ENCODE measurements at regions not wholly inside any gene's neighbourhood (a gene's known extent, or its start where the extent isn't known, plus 50 kb on each side); places are given as distances from the start of the nearest gene placed in this dataset.

DNA sequence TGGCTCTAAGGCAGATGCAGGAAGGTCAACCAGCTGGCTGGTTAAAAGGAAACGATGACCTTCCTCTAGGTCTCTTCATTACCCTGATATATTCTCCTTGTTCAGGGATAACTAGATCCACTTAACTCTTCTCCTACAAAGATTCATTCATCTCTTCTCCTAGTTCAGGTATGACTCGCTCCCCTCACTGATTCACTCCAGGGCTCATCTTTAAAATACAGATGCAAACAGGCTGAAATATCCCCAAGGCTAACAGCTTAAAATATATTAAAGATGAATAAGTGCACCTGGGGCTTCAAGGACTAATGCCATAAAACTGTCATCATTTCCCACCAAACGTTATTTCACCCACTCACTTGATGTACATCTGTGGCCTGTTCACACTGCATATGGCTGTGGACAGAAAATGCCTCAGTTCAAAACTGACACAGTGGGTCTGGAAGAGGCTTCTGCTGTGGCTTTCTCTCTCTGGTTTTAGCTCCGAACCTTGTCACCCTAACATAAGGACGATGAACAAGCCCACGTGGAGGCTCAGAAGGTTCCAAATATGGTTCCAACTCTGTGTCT, 366.9 kb downstream of the DEPDC1B start:
- DNase-seq, result no peak

DNA sequence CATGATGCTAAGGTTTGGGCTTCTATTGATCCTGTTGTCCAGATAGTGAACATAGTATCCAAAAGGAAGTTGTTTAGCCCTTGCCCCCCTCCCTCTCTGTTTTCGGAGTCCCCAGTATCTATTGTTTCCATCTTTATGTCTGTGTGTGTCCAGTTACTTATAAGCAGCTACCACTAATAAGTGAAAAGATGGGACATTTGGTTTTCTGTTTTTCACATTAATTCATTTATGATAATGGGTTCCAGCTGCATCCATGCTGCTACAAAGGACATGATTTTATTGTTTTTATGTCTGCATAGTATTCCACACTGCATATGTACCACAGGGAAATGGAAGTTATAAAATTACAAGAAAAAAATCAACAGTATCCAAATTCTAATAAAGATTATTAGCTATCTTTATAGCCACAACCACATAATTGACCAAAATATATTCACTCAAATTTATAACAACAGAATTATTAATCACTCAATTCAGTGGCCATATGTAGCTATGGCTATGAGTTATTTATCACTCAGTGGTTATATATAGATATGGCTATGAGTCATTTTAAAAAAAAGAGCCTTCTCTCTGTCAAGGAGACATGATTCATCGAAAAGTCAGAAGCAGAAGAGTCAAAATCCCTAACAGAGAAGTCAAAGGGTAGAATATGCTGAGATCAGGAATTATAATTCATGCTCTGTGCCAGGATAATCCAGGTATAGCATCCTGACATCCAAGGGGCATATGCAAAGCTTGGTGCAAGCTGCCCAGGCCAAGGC, 367.5 kb downstream of the DEPDC1B start:
- DNase-seq, result peak in 3 of 4 experiments; percentile 8 to 80 (median 71)

DNA sequence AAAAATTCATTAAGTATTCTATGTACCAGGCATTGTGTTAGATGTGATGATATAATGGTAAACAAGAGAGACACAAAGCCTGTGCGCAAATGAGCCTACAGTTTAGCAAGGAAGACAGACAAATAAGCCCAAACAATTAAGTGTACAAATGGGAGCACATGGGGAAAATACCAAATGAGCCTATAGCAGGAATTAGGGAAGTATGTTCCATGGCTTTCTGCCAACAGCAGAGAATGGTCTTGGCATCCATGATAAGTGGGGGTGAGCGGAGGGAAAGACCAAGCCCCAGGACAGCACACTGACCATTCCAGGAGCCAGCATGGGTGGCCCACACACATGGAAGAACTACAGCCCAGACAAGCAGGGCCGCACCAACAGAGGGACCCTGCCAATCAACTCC, 369.7 kb downstream of the DEPDC1B start:
- peak in 2 of 4 experiments; percentile 13 to 41 for DNase-seq

DNA sequence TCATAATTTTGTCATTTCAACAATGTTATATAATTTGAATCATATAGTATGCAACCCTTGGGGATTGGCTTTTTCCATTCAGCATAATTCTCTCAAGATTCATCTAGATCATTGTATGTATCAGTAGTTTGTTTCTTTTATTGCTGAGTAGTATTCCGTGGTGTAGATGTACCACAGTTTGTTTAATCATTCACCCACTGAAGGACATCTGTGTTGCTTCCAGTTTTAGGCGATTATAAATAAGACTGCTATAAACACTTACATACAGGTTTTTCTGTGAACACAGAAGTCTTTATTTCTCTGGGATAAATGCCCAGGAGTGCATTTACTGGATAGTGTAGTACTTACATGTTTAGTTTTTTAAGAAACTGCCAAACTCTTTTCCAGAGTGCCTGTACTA, 374.1 kb downstream of the DEPDC1B start:
- DNase-seq, result no peak

DNA sequence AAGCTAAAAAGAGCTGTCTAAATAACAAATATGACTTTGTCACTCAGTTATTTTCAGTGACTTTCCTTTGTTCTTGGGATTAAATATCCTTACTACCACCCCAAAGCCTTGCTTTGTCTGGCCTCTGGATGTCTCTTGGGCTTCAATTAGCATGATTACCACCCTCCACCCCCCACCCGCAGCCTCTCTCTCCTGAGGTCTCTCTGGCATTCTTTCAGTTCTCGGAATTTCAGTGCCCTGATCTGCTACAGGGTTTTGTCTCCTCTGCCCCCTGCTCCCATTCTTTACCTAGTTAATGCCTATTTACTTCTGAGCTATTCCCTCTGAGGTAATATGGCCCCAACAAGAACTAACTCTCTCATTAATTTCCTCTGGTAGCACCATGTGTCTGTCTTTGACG, 376.4 kb downstream of the DEPDC1B start:
- DNase-seq, result no peak

DNA sequence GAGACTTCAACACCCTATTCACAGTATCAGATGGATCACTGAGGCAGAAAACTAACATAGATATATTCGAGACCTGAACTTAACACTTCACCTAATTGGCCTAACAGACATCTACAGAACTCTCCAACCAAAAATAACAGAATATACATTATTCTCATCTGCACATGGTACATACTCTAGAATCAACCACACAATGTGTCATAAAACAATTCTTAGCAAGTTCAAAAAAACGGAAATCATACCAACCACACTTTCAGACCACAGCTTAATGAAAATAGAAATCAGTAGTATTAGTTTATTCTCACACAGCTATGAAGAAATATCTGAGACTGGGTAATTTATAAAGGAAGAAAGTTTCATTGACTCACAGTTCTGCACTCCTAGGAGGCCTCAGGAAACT, 387.9 kb downstream of the DEPDC1B start:
- DNase-seq, result no peak

DNA sequence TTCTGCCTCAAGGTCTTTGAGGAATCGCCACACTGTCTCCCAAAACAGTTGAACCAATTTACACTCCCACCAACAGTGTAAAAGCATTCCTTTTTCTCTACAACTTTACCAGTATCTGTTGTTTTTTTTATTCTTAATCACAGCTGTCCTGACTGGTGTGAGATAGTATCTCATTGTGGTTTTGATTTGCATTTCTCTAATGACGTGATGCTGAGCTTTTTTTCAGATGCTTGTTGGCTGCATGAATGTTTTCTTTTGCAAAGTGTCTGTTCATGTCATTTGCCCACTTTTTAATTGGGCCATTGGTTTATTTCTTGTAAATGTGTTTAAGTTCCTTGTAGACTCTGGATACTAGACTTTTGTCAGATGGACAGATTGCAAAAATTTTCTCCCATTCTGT, 400.0 kb downstream of the DEPDC1B start:
- DNase-seq, result no peak

DNA sequence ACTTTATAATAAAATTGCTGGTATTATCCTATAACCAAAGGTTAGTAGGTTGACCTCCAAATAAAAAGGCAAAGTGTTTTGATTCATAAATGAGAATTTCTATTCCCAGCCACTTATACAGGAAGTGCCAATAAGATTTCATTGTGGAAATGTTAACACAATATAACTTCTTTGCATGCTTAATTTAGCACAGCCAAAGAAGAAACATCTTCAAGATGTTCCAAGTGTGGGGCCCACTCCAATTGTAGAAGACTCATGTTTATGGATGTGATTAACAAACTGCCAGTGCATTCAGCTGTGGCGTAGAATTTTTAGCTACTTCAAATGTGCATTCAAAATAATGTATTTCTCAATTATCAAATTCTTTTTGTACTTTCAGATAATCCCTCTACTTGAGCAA, 402.3 kb downstream of the DEPDC1B start:
- no peak for DNase-seq

DNA sequence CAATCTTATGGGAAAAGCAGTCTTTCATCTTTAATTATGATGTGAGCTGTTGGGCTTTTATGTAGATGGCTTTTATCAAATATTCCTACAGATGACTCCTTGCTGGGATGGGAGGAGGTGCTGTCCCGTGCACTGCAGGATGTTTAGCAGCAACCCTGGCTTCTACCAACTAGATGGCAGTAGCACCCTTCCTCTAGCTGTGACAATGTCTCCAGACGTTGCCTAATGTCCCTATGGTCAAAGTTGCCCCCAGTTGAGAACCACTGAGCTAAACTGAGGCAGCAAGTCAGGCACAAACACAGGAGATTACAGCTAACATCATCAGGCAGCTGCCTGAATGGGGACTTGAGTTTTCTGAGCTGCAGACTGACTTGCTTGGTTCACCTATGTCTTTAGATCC, 401.9 kb upstream of the PDE4D start:
- DNase-seq, result peak; percentile 20 to 54 (median 46)

DNA sequence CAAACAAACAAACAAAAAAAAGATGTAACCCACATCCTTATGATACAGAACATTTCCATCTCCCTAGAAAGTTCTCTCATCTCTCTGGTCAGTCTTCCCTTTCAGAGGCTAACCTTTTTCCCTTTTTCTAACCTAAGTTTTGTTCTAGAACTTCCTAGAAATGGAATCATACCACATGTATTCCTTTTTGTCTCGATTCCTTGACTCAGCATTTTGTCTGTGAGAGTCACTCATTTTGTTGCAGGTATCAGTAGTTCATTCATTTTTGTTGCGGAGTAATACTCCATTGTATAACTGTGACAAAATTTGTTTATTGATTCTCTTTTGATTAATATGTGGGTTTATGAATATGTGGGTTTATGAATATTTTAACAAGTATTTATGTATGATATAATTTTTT, 400.0 kb upstream of the PDE4D start:
- no peak for DNase-seq

DNA sequence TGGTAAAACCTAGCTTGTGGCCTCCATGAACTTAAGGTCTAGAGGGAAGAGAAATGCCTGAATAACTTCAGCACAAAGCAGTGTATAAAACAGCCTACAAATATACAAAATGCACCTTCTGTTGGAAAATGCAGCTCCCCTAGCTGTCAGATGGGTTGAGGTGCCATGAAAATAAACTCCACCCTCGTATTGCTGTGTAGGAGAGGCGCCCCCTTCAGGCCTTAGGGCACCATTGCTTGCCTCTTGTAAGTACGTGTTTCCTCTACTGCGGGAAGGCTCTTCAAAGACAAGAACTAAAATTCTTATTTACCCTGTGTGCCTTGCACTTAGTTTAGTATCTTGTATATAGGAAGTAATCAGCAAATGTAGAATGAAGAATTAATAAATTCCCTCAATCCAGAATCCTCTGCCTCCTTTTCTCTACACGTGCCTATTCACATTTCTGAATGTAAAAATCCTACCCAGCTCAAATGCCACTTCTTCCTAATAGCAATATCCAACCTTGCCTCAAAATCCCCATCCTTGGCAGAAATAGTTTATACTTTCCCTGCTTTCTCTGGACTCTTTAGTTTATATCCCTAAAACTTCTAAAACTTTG, 393.7 kb upstream of the PDE4D start:
- DNase-seq, result peak; percentile 77 to 89 (median 82)

DNA sequence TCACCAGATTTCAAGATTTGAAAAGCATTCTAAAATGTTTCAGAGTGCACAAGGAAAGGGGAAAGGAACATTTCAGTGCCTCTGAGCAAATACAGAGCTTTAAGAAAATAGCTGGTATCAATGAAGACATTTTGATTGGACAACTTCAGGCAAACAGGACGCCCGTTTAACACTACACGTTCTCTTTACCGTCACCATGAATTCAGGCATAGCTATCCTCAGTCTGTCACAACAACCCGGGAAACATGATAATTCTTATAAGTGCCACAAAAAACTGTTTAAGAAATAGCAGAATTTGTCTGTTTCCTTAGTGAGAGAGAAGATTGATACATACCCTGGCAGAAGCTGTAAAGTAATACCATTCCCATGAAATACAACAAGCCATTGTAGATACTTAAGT, 392.4 kb upstream of the PDE4D start:
- DNase-seq, result no peak

DNA sequence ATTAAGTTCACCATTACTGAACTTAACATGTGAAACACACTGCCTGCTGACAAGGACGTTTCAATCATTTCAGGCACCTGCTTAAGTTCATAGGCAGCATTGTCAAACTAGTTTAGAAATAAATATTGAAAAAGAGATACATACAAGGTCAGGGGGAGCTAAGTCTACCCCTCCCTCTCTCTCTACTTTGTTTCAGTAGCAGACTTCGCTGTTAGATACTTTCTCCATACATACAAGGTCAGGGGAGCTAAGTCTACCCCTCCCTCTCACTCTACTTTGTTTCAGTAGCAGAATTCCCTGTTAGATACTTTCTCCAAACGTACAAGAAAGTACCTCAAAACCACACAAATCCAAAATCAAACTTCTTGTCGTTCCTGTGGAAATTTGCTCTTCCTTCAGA, 387.4 kb upstream of the PDE4D start:
- DNase-seq, result no peak

DNA sequence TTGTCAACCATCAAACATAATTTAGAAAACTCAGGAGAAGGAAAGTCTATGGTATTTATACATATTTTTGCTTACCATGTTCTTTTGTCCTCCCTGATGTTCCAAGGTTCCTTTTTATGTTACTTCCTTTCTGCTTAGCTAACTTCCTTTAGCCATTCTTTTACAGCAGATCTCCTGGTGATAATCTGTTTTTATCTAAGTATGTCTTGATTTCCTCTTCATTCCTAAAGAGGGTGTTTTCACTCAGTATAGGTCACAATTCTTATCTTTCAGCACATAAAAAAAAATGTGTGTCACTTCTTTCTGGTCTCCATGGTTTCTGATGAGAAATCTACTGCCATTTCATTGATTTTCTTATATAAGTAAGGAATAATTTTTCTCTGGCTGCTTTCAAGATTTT, 384.4 kb upstream of the PDE4D start:
- DNase-seq, result peak in 2 of 4 experiments; percentile 22 to 45

DNA sequence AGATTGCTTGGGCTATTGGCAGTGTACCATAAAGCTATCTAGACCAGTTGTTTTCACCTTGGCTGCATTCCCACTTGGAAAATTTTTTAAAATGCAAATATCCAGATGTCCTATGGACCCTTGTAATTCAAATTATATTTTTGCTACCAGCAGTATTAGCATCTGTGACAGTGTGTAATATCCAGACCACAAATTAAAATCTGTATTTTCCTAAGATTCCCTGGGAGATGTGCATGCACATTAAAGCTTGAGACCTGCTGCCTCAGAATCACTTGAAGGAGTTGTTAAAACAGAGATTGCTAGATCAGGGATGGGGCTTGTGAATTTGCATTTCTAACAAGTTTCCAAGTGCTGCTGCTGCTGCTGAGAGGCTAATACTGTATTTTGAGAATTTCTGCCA, 381.2 kb upstream of the PDE4D start:
- DNase-seq, result no peak

DNA sequence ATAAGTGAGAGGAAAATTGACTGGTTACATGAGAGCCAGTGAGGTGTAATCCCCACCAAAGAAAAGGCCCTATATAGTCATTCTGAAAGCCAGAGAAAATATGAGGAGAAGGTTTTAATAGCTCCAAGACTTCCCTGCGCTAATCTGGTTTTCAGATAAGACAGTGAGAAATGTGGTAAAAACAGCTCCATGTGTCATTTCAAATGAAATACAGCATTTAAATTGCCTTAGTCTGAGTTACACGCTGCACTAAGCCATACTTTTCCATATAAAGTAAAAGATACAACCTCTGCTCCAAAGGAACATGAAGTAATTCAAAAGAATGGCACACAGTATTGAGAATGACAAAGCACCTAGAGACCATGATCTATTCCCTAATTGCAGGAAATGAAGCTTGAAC, 378.0 kb upstream of the PDE4D start:
- no peak for DNase-seq

DNA sequence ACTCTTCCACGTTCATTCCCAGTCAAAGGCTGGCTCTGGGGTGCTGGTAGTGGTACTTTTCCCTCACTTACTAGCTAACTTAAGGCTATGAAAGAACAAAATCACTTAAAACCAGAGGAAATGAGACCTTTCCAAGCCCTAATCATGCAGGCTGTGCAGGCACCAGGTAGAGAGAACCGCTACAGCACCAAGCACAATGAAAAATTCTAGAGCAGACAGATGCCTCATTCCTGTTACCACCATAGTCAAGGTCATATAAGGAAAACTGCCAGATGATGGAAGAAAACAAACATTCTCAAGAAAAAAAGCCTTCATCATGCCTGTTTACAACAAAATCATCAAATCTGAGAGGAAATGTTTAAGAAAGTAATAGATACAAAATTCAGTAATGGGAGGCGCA, 374.4 kb upstream of the PDE4D start:
- no peak for DNase-seq

DNA sequence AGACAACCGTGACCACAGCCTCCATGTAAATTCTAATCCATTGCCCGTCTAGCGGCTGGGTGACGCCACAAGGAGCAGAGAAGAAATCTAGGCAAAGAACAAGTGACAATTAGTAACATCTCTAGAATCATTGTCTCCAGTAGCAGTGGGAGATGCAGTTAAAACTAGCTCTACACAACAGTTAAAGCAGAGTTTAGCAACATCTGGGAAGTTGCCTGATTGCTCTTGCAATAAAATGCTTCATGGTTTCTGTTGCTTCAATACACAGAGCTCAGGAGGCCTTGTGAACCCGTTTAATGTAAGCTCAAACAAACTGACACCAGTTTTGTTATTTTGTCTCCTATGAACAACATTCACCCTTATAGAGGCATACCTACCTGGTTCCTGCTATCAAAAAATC, 369.8 kb upstream of the PDE4D start:
- DNase-seq, result no peak

DNA sequence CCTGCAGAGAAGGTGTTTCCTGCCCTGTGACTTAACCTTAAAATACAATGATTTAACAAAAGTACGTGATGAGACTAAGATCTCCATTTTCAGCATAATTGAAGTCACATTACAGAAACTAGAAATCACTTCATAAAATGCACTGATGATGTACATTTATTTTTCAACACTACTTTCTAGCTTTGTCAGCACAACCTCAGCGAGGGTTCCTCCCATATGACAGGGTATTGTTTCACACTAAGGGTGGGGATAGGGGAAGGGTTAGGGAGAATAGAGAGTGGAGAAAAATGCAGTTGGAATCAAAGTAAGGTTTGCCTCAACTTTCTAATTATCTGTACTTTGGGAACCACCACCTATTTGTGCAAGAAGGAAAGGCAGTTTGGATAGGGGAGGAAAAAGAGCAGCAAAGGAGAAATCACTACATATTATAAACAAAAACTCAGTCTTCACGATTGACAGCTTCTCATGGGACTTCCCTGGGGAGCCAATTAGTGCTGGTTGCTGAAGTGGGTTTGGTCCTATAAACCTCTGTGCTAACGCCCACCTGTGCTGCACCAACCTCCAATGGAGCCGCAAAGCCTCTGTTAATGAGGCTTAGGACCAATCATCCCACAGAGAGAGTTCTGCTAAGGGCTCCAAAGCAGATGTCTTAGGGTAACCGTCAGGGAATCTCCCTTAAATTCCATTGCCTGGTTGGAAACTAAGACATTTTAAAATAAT, 369.2 kb upstream of the PDE4D start:
- DNase-seq, result peak in 2 of 4 experiments; percentile 27 to 39

DNA sequence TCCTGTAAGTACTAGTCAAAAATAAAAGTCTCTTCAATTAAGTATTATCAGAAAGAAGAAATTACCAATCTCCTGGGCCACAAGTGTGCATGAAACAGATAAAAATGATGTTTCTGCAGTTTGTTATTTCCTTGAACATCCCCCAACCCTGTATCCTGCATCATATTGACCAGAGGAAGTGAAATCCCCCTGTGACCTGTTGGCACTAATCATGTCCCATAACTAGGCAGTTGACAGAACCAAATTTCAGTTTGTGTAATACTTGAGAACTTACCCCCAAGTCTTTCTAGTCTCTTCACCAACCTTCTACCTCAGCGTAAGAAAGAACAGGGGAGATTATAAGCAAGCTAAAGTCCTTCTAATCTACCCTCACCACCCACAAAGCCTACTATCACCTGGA, 368.2 kb upstream of the PDE4D start:
- no peak for DNase-seq

DNA sequence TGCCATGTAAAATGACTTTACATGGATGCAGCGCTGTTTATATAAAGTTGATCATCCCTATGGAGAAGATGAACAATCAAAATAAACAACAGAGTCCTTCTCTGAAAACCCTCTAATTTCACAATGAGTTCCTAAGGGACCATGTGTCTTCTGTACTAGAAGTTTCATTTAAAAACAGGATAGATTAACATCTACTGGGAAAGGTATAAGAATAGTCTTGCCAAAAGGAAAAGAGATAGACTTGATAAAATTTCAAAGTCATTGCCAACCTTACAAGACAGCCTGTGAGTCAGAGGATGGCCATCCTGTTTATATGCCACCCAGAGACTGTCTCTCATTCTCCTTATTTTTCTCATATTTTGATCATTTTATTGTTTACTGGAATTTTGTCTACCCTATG, 367.1 kb upstream of the PDE4D start:
- no peak for DNase-seq

DNA sequence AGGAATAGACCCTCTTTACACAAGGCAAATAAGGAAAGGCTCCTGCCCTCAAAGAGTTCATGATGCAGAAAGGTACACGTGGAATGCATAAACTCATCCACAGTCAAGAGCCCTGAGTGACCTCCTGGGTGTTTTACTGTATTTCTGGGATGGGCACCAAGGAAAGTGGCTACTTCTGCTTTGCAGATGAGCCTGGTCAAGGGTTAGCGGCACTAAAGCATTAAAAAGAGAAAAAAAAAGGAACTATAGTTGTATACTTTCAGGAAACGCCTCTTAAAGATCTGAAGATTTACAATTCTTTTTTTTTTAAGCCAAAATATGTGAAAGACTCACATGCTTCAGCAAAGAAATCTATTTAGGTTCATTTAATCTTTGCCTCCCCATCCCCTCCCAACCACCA, 366.2 kb upstream of the PDE4D start:
- DNase-seq, result peak; percentile 44 to 74 (median 67)

DNA sequence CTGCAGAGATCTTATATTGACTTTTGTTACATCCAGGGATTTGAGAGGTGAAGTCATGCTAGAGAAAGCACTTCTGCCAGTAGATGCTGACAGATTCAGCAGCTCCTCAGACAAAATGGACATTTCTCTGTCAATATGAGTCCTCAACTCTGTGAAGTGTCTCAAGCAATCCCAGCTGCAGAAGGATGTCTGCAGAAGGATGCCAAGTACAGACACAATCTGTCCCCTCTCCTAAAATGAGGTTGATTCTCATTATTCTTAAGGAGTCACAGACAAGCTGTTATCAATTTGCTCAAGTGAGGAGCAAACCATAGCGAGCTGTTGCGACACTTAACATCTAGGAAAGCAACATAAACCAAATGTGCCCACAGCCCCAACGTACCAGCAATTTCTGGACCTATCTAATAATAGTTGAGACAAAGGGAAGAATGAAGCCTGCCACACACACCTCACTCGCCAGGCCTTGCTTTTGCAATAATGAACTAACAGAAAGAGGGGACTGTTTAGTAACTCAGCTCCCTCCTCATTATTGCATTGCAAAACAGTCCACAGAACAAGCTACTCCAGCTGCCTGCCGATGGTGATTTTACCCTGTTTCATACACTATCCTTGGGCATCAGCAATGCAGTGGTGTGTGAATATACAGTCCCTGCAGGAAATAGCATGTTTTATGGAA, 364.2 kb upstream of the PDE4D start:
- DNase-seq, result peak in 3 of 4 experiments; percentile 20 to 49 (median 27)

Measured in suppressor macrophage (primary cell).